Endothelial cell of umbilical vein (primary cell): ENCODE measurements at regions not wholly inside any gene's neighbourhood (a gene's known extent, or its start where the extent isn't known, plus 50 kb on each side); places are given as distances from the start of the nearest gene placed in this dataset.

Experiments
- POLR2A ChIP-seq: IDR thresholded peaks from 2 replicates; pipeline ENCODE4 v1.6.1; 2012; ENCODE audit warnings: low read depth, mild to moderate bottlenecking, control low read depth, low read length
- TF ChIP-seq, protein P1 (sequence below), 2 donors: IDR thresholded peaks; 1 replicate in 1 of 2; 2 replicates in 1 of 2; pipeline ENCODE4 v1.5.1; 2011; ENCODE audit warnings: low read length in 2 of 2, mild to moderate bottlenecking in 2 of 2, moderate library complexity in 2 of 2, control low read depth in 1 of 2, inconsistent platforms in 1 of 2, low read depth in 1 of 2; ENCODE audit not compliant: insufficient read depth in 1 of 2; ENCODE audit errors: extremely low read depth in 1 of 2

DNA sequence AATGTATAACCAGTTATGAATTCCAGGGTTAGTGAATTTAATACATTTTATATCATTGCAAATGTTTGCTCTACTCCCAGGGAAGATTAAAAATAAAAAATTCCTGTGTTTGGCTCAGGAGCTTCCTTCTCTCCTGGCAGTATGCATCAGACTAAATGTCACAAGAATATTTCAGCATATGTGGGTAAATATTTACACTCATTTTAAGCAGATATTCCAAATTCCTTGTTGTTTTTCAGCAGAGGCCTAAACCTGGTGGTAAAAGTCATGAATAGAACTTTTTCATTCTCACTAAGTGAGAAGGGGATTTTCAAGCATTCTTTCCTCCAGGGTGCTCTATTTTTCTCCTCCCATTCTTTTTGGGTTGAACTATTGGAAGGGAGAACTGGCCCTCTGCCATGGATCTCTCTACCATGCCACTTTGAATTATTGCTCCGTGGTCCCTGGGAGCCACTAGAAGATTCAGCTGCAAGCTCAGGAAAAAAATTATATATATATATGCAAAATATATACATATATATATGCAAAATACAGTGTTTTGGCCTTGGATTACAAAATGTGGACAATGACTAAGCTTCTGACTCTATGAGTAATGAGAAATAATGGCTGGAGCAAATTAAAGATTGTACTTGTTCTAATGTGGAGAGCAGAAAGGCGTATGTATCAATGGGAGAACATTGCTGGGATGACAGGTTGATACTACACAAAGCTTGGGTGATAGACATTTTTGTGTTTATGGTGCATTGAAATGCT, 180.6 kb upstream of the PAPPA start:
- TF ChIP-seq, protein P1, sequence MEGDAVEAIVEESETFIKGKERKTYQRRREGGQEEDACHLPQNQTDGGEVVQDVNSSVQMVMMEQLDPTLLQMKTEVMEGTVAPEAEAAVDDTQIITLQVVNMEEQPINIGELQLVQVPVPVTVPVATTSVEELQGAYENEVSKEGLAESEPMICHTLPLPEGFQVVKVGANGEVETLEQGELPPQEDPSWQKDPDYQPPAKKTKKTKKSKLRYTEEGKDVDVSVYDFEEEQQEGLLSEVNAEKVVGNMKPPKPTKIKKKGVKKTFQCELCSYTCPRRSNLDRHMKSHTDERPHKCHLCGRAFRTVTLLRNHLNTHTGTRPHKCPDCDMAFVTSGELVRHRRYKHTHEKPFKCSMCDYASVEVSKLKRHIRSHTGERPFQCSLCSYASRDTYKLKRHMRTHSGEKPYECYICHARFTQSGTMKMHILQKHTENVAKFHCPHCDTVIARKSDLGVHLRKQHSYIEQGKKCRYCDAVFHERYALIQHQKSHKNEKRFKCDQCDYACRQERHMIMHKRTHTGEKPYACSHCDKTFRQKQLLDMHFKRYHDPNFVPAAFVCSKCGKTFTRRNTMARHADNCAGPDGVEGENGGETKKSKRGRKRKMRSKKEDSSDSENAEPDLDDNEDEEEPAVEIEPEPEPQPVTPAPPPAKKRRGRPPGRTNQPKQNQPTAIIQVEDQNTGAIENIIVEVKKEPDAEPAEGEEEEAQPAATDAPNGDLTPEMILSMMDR (IDR thresholded peaks at IDR 0.05; ENCODE audit: extremely low read depth in 1 of 2, insufficient read depth in 1 of 2, low read depth in 1 of 2, low read length in 2 of 2), result no peak
- no peak for TF ChIP-seq POLR2A
